ENCODE measurements at regions not wholly inside any gene's neighbourhood (a gene's known extent, or its start where the extent isn't known, plus 50 kb on each side); places are given as distances from the start of the nearest gene placed in this dataset.

GRCh38 chr14:48826058-48826457 is 760.1 kb downstream of the RPS29 start:
- no peaks in the 10 kb centered on the region for H3K36me3 ChIP-seq (ENCODE audit: low read depth, low read length)
- H3K9me3 ChIP-seq (ENCODE audit: low read length), result no peaks in the 10 kb centered on the region
- H3K9ac ChIP-seq (ENCODE audit: low read length), result no peak overlapping the region
- no peak overlapping the region for H3K4me2 ChIP-seq (ENCODE audit: low read length)
- intact Hi-C loops (cut with micrococcal nuclease), result no loop called here
- H4K20me1 ChIP-seq (ENCODE audit: low read length), result no peaks in the 10 kb centered on the region
- no peaks in the 10 kb centered on the region for H3K27me3 ChIP-seq (ENCODE audit: low read length)
- H3F3A ChIP-seq (ENCODE audit: low read length, unreplicated experiment), result no peaks in the 10 kb centered on the region
- TF ChIP-seq CTCF (conservative IDR thresholded peaks at IDR 0.05; ENCODE audit: low read depth, low read length) (no peak), EZH2 (IDR thresholded peaks at IDR 0.05; ENCODE audit: low read length, unreplicated experiment) (no peak), EZH2phosphoT487 (IDR thresholded peaks at IDR 0.05; ENCODE audit: borderline replicate concordance, low read length) (no peak)
- POLR2A ChIA-PET (ENCODE audit: unreplicated experiment), result no interaction called here
- H3K4me3 ChIP-seq (ENCODE audit: low read length), result no peak overlapping the region
- no peak for ATAC-seq
- BruUV-seq (replicated peaks), result no TSS peak
- no peaks in the 10 kb centered on the region for H3K79me2 ChIP-seq (ENCODE audit: low read length)
- CTCF ChIA-PET, result no interaction called here
- H3K9me2 ChIP-seq (replicated peaks; ENCODE audit: low read length), result no peaks in the 10 kb centered on the region
- H3K27ac ChIP-seq (ENCODE audit: low read length), result no peak overlapping the region
- peak; percentile 14 for DNase-seq
- H2AFZ ChIP-seq (ENCODE audit: low read length), result no peak overlapping the region
- no peaks in the 10 kb centered on the region for H3K4me1 ChIP-seq (ENCODE audit: insufficient read depth, low read length)

- Histone ChIP-seq H3K27me3 (ENCODE audit: low read length) (0 out of 2 replicates have a peak, but pooled peaks cover 4% of the 10 kb centered on the region), H3K9ac (ENCODE audit: low read length) (no peak overlapping the region), H2AFZ (ENCODE audit: low read length) (no peak overlapping the region), H3K27ac (ENCODE audit: low read length) (no peak overlapping the region), H4K20me1 (ENCODE audit: low read length) (no peaks in the 10 kb centered on the region), H3K79me2 (ENCODE audit: low read length) (no peaks in the 10 kb centered on the region), H3K4me2 (ENCODE audit: low read length) (no peak overlapping the region), H3K36me3 (ENCODE audit: low read depth, low read length) (no peaks in the 10 kb centered on the region), H3F3A (ENCODE audit: low read length, unreplicated experiment) (no peaks in the 10 kb centered on the region), H3K9me3 (ENCODE audit: low read length) (0 out of 2 replicates have a peak, but pooled peaks cover 4% of the 10 kb centered on the region), H3K4me3 (ENCODE audit: low read length) (no peak overlapping the region), H3K4me1 (ENCODE audit: insufficient read depth, low read length) (no peaks in the 10 kb centered on the region), H3K9me2 (replicated peaks; ENCODE audit: low read length) (no peaks in the 10 kb centered on the region)
- TF ChIP-seq CTCF (conservative IDR thresholded peaks at IDR 0.05; ENCODE audit: low read depth, low read length) (no peak), EZH2 (IDR thresholded peaks at IDR 0.05; ENCODE audit: low read length, unreplicated experiment) (no peak), EZH2phosphoT487 (IDR thresholded peaks at IDR 0.05; ENCODE audit: borderline replicate concordance, low read length) (no peak)
- BruUV-seq (replicated peaks), result no TSS peak
- ATAC-seq (no peak), DNase-seq (no peak)
- CTCF ChIA-PET, result no interaction called here
- intact Hi-C loops (cut with micrococcal nuclease), result no loop called here
- POLR2A ChIA-PET (ENCODE audit: unreplicated experiment), result no interaction called here
Measured at GRCh38 chr14:48814562-48814961, 771.6 kb downstream of the RPS29 start.

GRCh38 chr14:48805315-48805714 is 780.9 kb downstream of the RPS29 start:
- POLR2A ChIA-PET (ENCODE audit: unreplicated experiment), result no interaction called here
- no TSS peak for BruUV-seq (replicated peaks)
- intact Hi-C loops (cut with micrococcal nuclease), result no loop called here

More at GRCh38 chr14:48805315-48805714, 780.9 kb downstream of the RPS29 start:
- Histone ChIP-seq H3F3A (ENCODE audit: low read length, unreplicated experiment) (no peaks in the 10 kb centered on the region), H3K9me3 (ENCODE audit: low read length) (peaks cover 9% of the 10 kb centered on the region; the same call in 1 of the 2 replicates), H3K36me3 (ENCODE audit: low read depth, low read length) (no peaks in the 10 kb centered on the region), H3K4me3 (ENCODE audit: low read length) (no peak overlapping the region), H3K27ac (ENCODE audit: low read length) (no peak overlapping the region), H3K9ac (ENCODE audit: low read length) (no peak overlapping the region), H3K27me3 (ENCODE audit: low read length) (no peaks in the 10 kb centered on the region), H2AFZ (ENCODE audit: low read length) (no peak overlapping the region), H3K4me1 (ENCODE audit: insufficient read depth, low read length) (no peaks in the 10 kb centered on the region), H3K9me2 (replicated peaks; ENCODE audit: low read length) (no peaks in the 10 kb centered on the region), H4K20me1 (ENCODE audit: low read length) (no peaks in the 10 kb centered on the region), H3K79me2 (ENCODE audit: low read length) (no peaks in the 10 kb centered on the region), H3K4me2 (ENCODE audit: low read length) (no peak overlapping the region)
- CTCF ChIA-PET, result no interaction called here
- no peak for TF ChIP-seq EZH2 (IDR thresholded peaks at IDR 0.05; ENCODE audit: low read length, unreplicated experiment)
- no peak for TF ChIP-seq EZH2phosphoT487 (IDR thresholded peaks at IDR 0.05; ENCODE audit: borderline replicate concordance, low read length)
- TF ChIP-seq CTCF (conservative IDR thresholded peaks at IDR 0.05; ENCODE audit: low read depth, low read length), result no peak
- no peak for ATAC-seq
- no peak for DNase-seq
